AG09309 (cell line): ENCODE measurements at regions not wholly inside any gene's neighbourhood (a gene's known extent, or its start where the extent isn't known, plus 50 kb on each side); places are given as distances from the start of the nearest gene placed in this dataset.

Source experiments
- DNase-seq: peaks from one replicate; pipeline ENCODE4 v3.0.0-alpha.2; 2010; ENCODE audit warnings: low read depth
- H3K4me3 ChIP-seq: 2 replicates; pipeline ENCODE4 v1.5.1; 2011; ENCODE audit warnings: mild to moderate bottlenecking, low read depth, low read length, moderate library complexity; ENCODE audit not compliant: control insufficient read depth
- TF ChIP-seq, protein P1 (sequence below): IDR thresholded peaks from 2 replicates; pipeline ENCODE4 v1.5.1; 2011; ENCODE audit warnings: mild to moderate bottlenecking, low read depth, low read length, inconsistent platforms; ENCODE audit not compliant: insufficient read depth, control insufficient read depth; ENCODE audit errors: missing control alignments

DNA sequence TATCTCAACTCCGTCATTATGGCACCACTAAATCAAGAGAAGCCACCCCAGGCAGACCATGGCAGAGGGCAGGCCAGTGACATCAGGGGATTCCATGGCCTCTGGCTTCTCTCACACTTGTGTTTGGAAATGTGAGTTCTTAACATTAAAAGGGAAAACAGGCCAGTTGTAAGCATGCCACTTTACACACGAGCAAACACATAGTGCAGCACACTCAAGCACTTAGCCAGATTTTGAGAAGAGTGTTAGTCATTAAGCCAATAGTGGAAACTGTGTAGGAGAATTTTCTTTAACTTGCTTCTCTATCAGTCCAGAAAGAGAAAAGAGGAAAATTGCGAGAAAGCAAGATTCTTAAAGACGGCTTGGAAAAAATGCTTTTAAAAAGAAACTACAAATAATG lies 401.5 kb downstream of the TDRD3 start:
- no peak for DNase-seq
- TF ChIP-seq, protein P1, sequence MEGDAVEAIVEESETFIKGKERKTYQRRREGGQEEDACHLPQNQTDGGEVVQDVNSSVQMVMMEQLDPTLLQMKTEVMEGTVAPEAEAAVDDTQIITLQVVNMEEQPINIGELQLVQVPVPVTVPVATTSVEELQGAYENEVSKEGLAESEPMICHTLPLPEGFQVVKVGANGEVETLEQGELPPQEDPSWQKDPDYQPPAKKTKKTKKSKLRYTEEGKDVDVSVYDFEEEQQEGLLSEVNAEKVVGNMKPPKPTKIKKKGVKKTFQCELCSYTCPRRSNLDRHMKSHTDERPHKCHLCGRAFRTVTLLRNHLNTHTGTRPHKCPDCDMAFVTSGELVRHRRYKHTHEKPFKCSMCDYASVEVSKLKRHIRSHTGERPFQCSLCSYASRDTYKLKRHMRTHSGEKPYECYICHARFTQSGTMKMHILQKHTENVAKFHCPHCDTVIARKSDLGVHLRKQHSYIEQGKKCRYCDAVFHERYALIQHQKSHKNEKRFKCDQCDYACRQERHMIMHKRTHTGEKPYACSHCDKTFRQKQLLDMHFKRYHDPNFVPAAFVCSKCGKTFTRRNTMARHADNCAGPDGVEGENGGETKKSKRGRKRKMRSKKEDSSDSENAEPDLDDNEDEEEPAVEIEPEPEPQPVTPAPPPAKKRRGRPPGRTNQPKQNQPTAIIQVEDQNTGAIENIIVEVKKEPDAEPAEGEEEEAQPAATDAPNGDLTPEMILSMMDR, result no peak
- H3K4me3 ChIP-seq, result no peak overlapping the region

- TF ChIP-seq, protein P1, result no peak
- no peak overlapping the region for H3K4me3 ChIP-seq
- no peak for DNase-seq
Measured at GRCh38 chr13:60797112-60797511, 400.1 kb downstream of the TDRD3 start.

DNA sequence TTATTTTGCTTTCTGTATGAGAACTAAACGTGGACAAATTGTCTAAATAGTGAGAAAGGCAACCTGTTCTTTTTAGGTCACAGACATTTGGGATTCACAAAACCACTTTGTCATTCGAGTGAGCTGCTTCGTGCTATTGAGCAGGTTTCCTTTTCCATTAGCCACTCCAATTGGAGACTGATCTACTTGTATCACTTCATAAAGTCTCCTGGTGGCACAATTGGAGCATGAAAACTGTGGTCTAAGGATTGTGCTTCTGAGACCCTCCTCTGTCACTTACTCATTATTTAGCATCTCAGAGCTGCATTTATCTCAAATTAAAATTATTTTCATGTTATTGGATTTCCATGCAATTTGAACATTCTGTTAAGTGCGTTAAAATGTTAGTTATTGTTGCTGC lies 397.7 kb downstream of the TDRD3 start:
- no peak for DNase-seq
- H3K4me3 ChIP-seq, result no peak overlapping the region
- TF ChIP-seq, protein P1, result no peak

DNA sequence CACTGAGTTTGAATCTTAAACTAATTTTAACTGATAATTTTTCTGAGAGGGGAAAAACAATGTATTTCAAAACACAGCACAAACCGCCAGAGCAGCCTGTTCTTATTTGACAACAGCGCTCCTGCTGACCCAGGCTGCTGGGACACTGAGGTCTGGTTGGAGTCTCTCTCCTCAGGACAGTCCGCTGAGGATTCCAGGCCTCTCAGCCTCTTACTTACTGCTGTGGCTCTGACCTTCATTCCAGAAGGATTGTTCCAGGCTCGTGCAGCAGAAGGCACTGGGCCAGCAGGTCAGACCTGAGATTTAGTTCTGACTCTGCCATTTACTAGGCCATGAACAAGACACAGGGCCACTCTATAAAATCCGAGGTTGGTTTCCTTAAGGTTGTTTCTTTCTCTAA lies 393.6 kb downstream of the TDRD3 start:
- no peak for DNase-seq
- TF ChIP-seq, protein P1, result no peak
- H3K4me3 ChIP-seq, result no peak overlapping the region

DNA sequence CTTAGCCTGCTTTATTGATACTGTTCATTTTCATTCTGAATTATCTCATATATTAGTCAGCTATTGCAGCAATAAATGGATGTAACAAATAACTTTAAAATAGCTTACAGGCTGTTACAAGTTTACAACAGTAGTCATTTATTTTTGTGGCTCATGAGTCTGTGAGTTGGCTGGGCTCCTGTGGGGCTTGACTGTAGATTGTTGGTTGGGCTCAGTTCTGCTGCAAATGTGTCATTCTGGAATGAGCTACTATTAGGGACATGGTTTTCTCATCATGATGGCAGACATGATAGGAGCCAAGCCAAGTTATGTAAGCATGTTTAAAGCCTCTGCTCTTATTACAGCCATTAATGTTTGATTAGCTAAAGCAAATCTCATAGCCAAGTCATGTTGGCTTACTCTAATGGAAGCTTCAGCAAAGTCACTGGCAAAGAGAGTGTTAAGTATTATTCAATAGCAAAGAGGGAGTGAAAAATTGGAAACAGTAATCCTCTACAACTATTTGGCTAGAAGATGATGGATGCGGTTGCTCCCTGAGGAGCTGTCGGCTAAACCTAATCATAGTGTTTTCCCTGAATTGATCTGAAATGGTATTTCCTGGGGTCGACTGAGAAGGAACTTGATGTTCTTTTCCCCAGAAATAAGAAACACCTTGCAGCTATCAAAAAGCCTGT lies 391.3 kb downstream of the TDRD3 start:
- TF ChIP-seq, protein P1, result no peak
- DNase-seq, result no peak
- H3K4me3 ChIP-seq, result no peak overlapping the region

- DNase-seq, result no peak
- TF ChIP-seq, protein P1, result no peak
- H3K4me3 ChIP-seq, result no peak overlapping the region
Measured at GRCh38 chr13:60787083-60787482, 390.1 kb downstream of the TDRD3 start.
